HG03354 (cell line): ENCODE measurements at regions not wholly inside any gene's neighbourhood (a gene's known extent, or its start where the extent isn't known, plus 50 kb on each side); places are given as distances from the start of the nearest gene placed in this dataset.
"Not testable (repeated sequence)": the region's sequence is repeated elsewhere in the genome, so short reads cannot be mapped to it uniquely, and the experiment has no call there.

ENCODE experiments used
- ATAC-seq: cut with Tn5 transposase; IDR thresholded peaks from one replicate; pipeline ENCODE4 v1.9.1; 2021; ENCODE audit warnings: mild to moderate bottlenecking; ENCODE audit not compliant: unreplicated experiment, poor library complexity, severe bottlenecking

DNA sequence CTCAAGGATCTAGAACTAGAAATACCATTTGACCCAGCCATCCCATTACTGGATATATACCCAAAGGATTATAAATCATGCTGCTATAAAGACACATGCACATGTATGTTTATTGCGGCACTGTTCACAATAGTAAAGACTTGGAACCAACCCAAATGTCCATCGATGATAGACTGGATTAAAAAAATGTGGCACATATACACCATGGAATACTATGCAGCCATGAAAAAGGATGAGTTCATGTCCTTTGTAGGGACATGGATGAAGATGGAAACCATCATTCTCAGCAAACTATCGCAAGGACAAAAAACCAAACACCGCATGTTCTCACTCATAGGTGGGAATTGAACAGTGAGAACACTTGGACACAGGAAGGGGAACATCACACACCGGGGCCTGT, 80.7 kb upstream of the FOXN2 start:
- not testable (repeated sequence) for ATAC-seq

GRCh38 chr2:48235076-48235475, 79.4 kb upstream of the FOXN2 start:
- ATAC-seq, result no peak

GRCh38 chr2:48238381-48238780, 76.1 kb upstream of the FOXN2 start:
- no peak for ATAC-seq

DNA sequence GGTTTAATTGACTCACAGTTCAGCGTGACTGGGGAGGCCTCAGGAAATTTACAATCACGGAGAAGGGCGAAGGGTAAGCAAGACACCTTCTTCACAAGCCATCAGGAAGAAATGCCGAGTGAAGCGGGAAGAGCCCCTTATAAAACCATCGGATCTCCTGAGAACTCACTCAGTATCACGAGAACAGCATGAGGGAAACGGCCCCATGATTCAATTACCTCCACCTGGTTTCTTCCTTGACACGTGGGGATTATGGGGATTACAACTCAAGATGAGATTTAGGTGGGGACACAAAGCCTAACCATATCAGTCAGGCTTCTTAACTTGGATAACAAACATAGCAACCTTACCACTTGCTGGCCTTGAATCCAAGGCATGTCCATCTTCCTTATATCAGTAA, 73.6 kb upstream of the FOXN2 start:
- ATAC-seq, result no peak

GRCh38 chr2:48247206-48247605, 67.3 kb upstream of the FOXN2 start:
- no peak for ATAC-seq

DNA sequence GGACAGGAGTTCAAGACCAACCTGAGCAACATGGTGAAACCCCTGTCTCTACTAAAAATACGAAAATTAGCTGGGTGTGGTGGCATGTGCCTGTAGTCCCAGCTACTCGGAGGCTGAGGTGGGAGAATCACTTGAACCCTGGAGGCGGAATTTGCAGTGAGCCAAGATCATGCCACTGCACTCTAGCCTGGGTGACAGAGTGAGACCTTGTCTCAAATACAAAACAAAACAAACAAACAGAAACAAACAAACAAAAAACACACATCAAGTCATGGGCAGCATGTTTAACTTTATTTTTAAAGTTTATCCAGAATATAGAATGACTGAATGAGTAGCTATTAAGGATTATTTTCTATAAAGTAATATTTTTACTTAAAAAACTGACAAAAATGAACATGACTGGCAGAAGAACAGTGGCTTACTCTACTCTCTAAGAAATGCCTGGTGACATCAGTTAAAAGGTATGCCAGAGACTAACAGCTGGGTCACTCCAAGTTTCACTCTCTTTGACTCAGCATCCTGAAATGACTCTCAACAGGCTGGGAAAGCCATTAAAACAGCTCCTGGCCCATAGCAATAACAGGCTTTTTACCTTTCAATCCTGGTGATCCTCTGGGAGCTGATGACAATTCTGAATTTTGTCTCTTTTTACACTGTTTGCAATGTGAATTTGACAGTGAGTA, 66.1 kb upstream of the FOXN2 start:
- ATAC-seq, result peak; percentile 88

GRCh38 chr2:48249025-48249424, 65.5 kb upstream of the FOXN2 start:
- ATAC-seq, result no peak

DNA sequence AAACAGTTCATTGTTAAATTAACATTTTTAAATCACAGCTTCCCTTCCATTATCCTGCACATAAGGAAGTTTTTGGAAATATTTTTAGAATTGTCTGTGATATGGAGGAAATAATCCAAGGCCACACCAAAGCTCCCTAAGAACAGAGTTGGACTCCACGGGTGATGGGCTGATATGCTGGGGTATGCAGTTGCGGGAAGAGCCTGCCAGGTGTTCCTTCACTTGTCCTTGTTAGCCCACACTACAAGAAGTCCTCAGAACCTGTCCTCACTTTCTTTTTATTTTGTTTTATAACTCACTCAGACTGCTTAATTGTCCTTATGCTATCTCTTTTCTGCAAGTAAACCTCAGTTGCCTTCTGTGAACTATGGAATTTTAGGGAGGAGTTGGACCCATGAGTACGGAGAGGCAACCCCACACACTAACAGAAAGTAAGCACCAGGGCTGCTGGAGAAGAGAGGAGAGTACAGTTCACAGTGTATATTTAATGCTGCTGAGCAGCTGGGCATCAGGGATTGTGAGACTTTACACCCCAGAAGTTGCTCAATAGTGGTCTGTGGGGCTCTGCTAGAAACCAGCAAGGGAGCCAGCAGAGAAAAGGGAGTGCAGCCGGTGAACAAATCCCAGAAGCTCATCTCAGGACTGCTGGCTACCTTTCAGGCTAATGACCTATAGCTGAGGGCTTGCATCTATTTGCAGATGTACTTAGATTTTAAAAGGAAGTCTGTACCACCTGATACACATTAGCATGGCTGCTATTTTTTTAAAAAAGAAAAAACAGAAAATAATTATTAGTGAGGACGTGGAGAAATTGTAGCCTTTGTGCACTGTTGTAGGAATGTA, 64.6 kb upstream of the FOXN2 start:
- ATAC-seq, result peak; percentile 38

DNA sequence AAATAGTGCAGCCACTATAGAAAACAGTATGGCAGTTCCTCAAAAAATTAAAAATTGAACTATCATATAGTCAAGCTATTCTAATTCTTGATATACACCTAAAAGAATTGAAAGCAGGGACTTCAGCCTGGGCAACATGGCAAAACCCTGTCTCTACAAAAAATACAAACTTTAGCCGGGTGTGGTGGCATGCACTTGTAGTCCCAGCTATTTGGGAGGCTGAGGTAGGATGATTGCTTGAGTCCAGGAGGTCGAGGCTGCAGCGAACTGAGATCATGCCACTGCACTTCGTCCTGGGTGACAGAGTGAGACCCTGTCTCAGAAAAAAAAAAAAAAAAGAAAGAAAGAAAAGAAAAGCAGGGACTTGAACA, 64.0 kb upstream of the FOXN2 start:
- ATAC-seq, result no peak

- peak; percentile 65 for ATAC-seq
These were observed 63.5 kb upstream of the FOXN2 start for GRCh38 chr2:48250943-48251342.

GRCh38 chr2:48251437-48252148, 62.9 kb upstream of the FOXN2 start:
- no peak for ATAC-seq

DNA sequence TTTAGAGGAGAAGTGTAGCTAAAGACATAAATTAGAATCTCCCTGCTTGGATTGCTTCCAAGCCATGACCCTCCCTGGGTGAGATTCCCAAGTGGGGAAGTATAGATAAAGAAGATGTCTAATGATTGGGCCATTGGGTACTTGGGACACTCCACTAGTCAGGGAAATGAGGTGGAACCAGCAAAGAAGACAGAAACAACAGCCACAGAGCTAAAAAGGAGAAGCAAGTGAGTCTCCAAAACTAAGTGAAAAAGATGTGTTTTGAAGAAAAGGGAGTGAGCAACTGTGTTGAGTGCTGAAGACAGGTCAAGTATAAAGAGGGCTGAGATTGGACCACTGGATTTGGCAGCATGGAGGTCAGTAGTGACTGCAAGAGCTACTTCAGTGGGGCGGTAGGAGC, 61.2 kb upstream of the FOXN2 start:
- ATAC-seq, result no peak

DNA sequence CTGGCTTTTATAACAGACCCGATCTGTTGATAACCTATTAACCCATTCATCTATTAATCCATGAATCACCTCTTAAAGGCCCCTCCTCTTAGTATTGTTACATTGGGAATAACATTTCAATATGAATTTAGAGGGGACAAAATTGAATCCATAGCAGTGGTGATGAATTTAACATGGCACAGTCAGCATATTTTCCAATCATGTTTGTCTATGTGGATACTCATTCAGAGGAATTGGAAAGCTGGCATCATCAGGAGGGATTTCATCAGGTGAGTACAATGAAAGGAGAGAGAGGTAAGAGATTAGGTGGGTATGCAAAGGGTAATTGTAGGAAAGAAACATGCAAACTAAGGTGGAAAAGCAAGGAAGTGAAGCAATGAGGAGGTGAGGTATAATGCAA, 59.6 kb upstream of the FOXN2 start:
- no peak for ATAC-seq

- ATAC-seq, result no peak
These were observed 57.0 kb upstream of the FOXN2 start for GRCh38 chr2:48257456-48257855.

GRCh38 chr2:48258481-48259149, 55.9 kb upstream of the FOXN2 start:
- no peak for ATAC-seq

GRCh38 chr2:48259811-48260210, 54.7 kb upstream of the FOXN2 start:
- no peak for ATAC-seq

GRCh38 chr2:48264627-48265026, 49.9 kb upstream of the FOXN2 start:
- ATAC-seq, result no peak
